Stomach (tissue), 4 donors: ENCODE measurements at regions not wholly inside any gene's neighbourhood (a gene's known extent, or its start where the extent isn't known, plus 50 kb on each side); places are given as distances from the start of the nearest gene placed in this dataset.

Source experiments
- CTCF ChIP-seq, 7 experiments: fragments of 450-650 bp in 4 of 7; fragments of 200-600 bp in 3 of 7; sonication (generic) in 3 of 7; IDR thresholded peaks; one replicate each; pipeline ENCODE4 v1.5.1; 2016 to 2019; ENCODE audit warnings: antibody characterized with exemption in 7 of 7, control low read depth in 2 of 7, mild to moderate bottlenecking in 1 of 7
- EP300 ChIP-seq: sonication (generic); formaldehyde crosslinking; IDR thresholded peaks from one replicate; pipeline ENCODE4 v1.6.1; 2017; ENCODE audit warnings: antibody characterized with exemption
- POLR2AphosphoS5 ChIP-seq, 3 donors: sonication (generic); formaldehyde crosslinking; IDR thresholded peaks; one replicate each; pipeline ENCODE4 v1.6.1; 2016; ENCODE audit warnings: antibody characterized with exemption in 3 of 3

- no peak for TF ChIP-seq CTCF (IDR thresholded peaks at IDR 0.05)
- TF ChIP-seq POLR2AphosphoS5 (IDR thresholded peaks at IDR 0.05): no peak
- TF ChIP-seq EP300: no peak
Observed at GRCh38 chr7:26083113-26083512, 68.9 kb upstream of the NFE2L3 start.
